GM10248 (cell line): ENCODE measurements at regions not wholly inside any gene's neighbourhood (a gene's known extent, or its start where the extent isn't known, plus 50 kb on each side); places are given as distances from the start of the nearest gene placed in this dataset.

Experiments
- CTCF ChIA-PET: fragments of 300-600 bp; sonication (Branson Sonifier 250); formaldehyde crosslinking; extraction: SDS; loops from one replicate; lab custom pipeline; 2021; ENCODE audit warnings: antibody characterized with exemption; lab: Yijun Ruan, JAX
- POLR2A ChIA-PET: fragments of 350-650 bp; sonication (Branson Sonifier 250); formaldehyde crosslinking; extraction: SDS; loops from one replicate; lab custom pipeline; 2020; ENCODE audit warnings: antibody characterized with exemption; lab: Yijun Ruan, JAX
- DNase-seq: peaks from one replicate; pipeline ENCODE4 v3.0.0; 2012; ENCODE audit errors: extremely low spot score
- TF ChIP-seq, protein P1 (sequence below): IDR thresholded peaks from 2 replicates; pipeline ENCODE4 v1.5.1; 2012; ENCODE audit warnings: mild to moderate bottlenecking, low read depth; ENCODE audit errors: extremely low read depth, missing control alignments, control extremely low read depth

DNA sequence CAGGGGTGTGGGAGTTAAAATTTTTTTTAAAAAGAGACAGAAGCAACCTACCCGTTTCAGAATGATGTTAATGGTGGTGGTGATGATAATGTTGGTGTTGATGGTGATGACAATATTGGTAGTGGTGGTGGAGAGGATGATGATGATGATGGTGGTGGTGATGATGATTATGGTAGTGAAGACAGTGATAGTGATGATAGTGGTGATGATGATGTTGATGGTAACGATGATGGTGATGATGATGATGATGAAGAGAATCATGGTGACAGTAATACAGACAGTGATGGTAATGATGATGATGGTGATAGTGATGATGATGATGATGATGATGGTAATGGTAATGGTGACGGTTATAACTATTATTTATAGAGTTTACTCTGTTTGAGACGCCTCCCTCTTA is 117.6 kb downstream of the ICE1 start:
- CTCF ChIA-PET, result no interaction called here
- TF ChIP-seq, protein P1, sequence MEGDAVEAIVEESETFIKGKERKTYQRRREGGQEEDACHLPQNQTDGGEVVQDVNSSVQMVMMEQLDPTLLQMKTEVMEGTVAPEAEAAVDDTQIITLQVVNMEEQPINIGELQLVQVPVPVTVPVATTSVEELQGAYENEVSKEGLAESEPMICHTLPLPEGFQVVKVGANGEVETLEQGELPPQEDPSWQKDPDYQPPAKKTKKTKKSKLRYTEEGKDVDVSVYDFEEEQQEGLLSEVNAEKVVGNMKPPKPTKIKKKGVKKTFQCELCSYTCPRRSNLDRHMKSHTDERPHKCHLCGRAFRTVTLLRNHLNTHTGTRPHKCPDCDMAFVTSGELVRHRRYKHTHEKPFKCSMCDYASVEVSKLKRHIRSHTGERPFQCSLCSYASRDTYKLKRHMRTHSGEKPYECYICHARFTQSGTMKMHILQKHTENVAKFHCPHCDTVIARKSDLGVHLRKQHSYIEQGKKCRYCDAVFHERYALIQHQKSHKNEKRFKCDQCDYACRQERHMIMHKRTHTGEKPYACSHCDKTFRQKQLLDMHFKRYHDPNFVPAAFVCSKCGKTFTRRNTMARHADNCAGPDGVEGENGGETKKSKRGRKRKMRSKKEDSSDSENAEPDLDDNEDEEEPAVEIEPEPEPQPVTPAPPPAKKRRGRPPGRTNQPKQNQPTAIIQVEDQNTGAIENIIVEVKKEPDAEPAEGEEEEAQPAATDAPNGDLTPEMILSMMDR, result no peak
- DNase-seq, result no peak
- POLR2A ChIA-PET, result no interaction called here
